GM21825 (cell line): ENCODE measurements at regions not wholly inside any gene's neighbourhood (a gene's known extent, or its start where the extent isn't known, plus 50 kb on each side); places are given as distances from the start of the nearest gene placed in this dataset.

Experiments
- ATAC-seq: cut with Tn5 transposase; IDR thresholded peaks from one replicate; pipeline ENCODE4 v1.9.1; 2021; ENCODE audit warnings: mild to moderate bottlenecking, moderate library complexity; ENCODE audit not compliant: unreplicated experiment

DNA sequence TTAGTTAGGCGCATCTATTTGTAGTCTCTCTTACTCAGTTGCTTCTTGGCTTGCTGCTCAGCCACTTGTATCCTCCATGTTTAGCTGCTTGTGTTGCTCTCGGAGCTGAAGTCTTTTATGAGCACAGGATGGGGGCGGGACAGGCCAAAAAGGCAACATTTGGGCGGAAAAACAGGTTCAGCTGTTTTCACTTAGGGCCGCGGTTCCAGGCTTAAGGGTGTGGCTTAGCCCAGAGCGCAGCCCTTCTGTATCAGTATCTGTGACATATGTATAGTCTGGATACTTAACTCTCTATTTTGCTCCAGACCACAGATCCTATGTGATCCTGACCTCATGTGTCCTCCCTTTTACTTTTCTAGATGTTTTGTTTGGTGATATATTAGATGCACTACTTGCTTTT lies 763.5 kb downstream of the SUCLG1 start:
- no peak for ATAC-seq

DNA sequence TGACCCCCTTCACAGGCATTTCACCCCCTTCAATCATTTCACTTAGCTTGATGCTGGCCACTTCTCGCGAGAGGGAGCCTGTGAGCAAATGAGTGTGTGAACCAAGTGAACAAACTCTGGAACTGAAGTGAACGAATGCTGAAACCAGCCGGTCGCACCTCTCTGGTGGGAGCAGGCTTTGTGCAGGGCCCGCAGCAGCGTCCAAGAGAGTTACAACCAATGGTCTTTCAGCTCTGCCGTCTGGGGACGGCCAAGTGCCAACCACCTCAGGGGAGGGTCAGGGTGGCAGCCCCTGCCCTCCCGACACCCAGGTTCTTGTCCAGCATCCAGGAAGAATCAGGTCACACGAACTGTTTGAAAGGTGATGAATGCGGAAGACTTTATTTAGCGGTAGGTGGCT lies 764.0 kb downstream of the SUCLG1 start:
- no peak for ATAC-seq

DNA sequence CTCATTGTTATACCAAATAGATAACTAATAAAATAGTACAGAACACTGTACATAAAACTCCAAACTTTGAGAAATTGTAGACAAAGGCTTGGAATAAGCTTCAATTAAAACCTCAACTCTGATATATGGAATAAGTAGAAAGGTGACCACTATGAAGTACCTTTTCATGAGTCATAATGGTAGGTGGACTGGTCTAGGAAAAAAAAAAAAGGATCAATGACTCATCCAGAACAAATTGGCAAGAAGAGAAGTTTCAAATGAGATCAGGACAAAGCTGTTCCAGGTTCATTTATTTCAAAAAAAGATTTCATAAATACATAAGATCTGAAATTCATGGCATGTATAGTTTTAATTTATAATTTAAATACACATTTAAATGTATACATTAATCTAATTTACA lies 769.7 kb downstream of the SUCLG1 start:
- ATAC-seq: no peak

DNA sequence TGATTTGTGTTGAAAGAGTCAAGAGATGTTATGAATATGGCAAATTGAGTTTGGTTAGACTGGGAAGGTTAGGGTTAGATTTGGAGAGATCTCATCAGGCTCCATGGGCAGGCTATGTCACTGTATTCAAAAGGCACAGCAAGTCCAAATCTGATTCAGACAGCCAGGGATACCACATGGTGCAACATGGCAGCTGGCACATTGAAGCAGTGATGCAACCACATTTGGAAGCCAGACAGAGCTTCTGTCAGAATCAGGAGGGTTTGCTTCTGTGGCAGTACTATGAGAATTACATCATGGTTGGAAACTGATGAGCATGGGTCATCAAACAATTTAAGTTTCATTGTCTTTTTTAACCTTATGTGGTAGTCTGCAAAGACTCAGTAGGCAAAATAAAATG lies 772.2 kb downstream of the SUCLG1 start:
- ATAC-seq: no peak

DNA sequence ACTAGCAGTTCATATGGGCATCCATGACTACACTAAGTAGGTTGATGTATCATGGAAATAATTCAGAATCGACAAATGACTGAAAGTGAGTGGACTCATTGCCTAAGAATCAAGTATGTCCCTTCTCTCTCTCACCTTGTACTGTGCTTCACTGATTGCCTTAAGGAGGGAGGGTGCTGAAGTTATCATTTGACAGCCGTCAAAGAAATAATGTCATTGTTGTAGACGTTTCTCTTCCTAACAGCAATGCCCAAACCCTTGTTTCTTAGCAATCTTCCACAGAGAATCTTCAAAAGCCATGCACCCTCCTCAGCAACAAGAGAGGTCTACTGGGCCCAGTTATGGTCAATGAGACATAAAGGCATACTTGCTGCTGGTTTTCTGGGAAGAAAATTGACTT lies 785.0 kb downstream of the SUCLG1 start:
- no peak for ATAC-seq

DNA sequence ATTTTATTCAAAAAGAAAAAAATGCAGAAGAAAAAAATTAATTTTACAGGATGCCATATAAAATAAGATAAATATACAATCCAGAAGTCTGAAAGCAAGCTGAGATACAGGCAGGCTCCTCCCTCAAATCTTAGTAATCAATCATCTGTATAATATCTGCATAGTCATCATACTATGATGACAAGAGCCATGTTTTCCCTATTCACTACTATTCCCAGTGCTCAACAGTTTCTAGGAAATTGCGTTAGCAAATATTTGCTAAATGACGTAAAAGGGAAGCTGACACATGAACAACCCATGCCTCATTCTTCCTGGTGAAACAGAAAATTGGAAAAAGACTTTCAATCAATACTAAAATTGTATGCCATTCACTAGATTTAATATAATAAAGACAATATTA lies 793.2 kb downstream of the SUCLG1 start:
- no peak for ATAC-seq

DNA sequence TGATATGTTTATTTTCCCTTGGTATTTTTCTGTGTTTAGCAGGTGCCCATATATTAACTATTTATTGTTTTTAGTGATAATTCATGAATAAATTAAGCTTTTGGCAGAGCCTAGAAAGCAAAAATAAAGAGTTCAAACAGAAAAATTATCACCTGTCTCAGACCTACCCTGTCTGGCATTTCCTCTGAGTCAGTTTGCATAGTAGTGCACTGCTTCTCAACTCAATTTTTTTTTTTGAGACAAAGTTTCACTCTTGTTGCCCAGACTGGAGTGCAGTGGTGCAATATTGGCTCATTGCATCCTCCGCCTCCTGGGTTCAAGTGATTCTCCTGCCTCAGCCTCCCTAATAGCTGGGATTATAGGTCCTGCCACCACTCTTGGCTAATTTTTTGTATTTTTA lies 793.9 kb downstream of the SUCLG1 start:
- ATAC-seq: no peak

DNA sequence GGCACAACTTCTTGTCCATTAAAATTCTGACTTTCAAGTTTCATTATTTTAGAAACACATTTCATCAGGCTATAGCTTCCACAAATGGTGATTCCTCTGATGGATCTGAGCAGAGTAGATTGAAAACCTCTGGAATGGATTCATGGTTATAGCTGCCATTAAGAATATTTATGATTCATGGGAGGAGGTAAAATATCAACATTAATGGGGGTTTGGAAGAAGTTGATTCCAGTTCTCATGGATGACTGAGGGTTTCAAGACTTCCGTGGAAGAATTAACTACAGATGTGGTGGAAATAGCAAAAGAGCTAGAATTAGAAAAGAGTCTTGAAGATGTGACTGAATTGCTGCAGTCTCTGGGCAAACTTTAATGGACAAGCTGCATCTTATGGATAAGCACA lies 797.4 kb downstream of the SUCLG1 start:
- ATAC-seq: no peak

DNA sequence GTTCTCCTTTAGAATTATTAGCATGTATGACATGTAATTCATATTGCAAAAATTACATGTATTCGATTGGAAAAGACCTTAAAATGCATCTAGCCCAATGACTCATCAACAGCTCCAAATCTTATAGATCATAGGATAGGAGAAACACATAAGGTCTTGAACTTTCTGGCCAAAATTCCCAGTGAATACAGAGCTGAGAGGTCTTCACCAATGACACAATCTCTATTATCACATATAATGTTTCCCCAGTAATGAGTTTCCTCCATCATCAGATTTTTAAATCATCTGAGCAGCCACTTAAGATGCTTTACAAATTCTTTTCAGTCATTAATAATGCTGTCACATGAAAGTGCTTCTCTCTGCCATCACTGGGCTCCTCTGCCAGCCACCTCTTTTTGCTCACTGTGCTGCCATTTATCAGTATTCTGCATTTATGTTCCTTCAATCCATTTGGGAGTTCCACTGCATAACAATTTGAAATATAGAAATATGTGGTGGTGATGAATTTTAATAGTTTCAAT lies 804.9 kb downstream of the SUCLG1 start:
- no peak for ATAC-seq

DNA sequence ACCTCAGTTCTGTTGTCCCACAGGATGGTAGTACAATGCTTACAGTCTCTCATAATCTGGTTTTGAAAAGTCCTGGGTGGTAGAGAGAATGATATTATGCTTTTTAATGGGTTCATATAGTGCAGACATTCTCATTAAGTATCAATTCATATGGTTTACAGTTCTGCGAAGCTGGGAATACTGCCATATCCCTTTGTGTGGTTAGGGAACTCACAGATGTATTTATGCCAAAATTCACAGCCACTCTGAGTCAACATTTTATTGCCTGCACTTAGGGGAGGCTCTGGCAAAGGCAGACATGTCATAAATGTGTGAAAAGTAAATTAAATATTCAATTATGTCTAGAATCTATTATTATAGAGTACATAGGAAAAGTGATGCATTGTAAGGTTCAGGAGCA lies 808.2 kb downstream of the SUCLG1 start:
- ATAC-seq: no peak

DNA sequence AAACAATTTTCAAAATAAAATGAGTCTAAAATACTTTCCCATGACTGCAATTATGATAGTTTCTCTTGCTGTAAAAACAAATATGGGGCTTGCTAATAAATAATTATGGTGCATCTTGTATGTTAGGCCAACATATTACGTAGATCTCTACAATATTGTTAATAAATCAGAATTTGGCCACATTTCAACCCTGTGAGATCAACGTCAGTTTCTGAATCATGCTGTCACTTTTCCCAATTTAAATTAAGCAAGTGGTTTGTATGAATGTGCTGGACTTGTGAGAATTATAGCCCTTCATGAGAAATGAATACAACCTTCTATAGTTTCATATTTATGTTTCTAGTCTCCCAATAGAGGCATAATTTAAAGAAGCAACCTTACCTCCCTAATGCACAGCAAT lies 808.9 kb downstream of the SUCLG1 start:
- no peak for ATAC-seq

DNA sequence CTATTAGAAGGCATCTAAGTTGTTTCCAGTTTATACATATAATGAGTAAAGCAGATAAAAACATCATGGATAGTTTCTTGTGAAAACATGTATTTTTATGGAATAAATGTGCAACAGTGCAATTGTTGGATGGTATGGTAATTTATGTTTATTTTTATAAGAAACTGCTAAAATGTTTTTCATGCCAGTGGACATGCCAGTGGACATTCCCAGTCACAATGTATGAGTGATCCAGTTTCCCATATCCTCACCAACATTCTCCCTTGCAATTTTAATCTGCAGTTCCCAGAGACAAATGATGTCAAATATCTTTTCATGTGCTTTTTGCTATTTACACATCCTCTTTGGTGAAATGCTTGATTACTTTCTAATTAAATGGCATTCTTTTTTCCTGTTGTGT lies 818.6 kb downstream of the SUCLG1 start:
- ATAC-seq: no peak

DNA sequence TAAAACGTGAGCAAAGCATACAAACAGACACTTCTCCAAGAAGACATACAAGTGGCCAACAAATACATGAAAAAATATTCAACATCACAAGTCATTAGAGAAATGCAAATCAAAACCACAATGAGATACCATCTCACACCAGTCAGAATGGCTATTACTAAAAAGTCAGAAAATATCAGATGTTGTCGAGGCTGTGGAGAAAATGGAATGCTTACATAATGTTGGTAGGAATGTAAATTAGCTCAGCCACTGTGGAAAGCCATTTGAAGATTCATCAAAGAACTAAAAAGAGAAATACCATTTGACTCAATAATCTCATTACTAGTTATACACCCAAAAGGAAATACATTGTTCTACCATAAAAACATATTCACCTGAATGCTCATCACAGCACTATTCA lies 825.7 kb downstream of the SUCLG1 start:
- ATAC-seq: no peak

DNA sequence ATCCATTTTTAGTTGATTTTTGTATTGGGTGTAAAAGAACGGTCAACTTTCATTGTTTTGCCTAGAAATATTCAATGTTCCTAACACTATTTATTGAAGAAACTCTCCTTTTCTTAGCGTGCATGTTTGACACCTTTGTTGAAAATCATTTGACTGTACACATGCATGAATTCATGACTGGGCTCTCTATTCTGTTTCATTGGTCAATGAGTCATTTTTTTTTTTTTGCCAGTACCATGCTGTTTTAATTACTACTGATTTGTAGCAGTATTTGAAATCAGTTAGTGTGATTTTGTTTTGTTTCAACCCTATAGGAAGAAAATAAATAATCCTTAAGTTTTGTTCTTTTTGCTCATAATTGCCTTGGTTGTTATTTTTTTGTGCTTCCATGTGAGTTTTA lies 828.7 kb downstream of the SUCLG1 start:
- no peak for ATAC-seq

DNA sequence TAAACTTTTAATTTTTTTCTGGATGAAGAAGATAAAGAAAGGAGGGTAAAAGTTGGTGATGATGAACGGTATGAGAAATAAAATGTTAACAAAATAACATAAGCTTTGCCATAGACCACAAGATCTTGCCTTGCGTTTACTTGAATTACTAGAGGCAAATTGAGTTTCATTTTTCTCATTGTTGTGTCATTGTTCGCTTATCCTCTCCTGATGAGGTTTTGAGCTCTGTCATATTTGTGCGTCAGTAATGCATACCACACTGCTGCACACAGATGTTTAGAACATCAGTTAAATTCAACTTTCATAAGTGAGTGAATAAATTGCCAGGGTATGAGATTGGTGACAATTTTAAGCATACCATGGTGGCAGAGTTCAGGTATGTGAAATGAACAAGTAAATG lies 843.6 kb downstream of the SUCLG1 start:
- ATAC-seq: no peak

DNA sequence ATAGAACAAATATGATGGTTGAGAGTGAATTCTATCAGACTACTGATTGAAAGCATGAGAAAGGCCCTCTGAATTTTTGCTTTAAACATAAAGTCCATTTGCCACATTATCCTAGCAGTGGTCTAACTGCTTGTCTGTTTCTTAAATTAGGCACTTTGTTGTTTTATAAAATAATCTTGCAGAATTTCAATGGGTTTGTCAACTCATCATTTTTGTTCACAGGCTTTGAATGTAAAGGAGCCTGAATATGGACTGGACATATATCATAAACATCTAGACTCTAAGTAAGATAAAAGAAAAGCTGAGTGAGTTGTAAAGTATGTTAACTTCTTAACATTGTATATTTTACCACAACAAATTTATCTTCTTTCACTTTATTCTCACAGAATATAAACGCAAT lies 845.9 kb downstream of the SUCLG1 start:
- ATAC-seq: no peak

DNA sequence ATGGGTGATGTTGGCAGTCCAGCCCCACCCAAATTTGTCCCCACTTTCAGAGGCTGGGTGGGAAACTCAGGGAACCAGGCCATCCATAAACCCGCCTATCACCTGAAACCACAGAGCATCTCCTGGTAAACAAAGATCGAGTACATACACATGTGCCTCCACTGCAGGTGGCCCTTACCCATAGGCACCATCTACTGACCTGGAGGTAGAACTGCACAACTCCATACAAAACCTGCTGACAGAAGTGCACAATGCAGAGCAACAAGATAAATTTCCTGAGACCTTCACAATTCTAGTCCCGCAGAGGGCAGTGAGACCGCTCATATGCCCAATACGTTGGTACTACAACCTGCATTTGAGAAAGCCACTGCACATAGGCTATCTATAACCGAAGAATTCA lies 856.3 kb downstream of the SUCLG1 start:
- no peak for ATAC-seq

DNA sequence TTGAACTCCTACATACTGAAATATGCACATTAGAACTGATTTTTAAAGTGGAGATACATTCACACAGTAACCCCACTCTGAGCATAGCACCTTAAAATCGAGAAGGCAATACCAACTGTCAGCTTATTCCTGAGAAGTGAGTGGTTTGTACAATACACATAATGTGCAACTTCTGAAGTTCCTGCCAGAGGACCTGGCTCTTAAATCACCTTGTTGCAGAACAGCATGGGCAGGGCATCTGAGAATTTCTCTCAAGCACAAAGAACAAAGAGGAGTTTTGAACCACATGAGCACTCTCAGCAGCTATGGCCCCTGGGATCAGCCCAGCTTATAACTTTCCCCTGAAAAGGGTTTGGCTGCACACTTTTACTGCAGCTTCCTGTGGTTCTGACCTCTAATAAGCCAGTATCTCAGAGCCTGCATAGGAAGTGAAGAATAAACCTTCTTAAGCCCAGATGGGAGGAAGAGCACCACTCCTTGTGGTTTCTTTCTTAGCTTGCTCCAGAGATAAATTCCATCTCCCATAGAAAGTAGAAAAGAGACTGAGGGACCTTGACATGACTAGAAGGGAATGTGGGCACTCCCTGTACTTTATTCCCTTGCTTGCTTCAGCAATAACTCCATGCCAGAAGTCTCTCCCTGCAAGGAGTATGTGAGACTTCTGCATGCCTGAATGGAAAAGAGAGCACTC lies 862.3 kb downstream of the SUCLG1 start:
- ATAC-seq: no peak

DNA sequence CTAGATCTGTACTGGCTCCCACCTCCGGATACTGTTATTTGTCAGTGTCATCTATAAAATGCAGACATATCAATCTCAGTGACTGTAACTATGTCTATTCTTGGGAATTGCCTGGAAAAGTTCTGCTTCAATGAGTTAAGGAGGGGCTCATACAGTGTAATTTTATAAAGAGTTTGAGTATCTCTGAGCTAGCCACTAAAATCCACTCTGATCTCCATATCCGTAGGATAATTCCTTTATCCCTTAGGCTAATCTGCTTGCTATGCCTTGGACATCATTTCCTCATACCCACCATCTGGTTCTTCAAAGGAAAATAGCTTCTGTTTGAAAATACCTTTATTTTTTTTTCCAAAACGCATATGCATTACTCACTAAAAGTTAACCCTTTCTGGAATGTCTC lies 863.2 kb downstream of the SUCLG1 start:
- no peak for ATAC-seq

DNA sequence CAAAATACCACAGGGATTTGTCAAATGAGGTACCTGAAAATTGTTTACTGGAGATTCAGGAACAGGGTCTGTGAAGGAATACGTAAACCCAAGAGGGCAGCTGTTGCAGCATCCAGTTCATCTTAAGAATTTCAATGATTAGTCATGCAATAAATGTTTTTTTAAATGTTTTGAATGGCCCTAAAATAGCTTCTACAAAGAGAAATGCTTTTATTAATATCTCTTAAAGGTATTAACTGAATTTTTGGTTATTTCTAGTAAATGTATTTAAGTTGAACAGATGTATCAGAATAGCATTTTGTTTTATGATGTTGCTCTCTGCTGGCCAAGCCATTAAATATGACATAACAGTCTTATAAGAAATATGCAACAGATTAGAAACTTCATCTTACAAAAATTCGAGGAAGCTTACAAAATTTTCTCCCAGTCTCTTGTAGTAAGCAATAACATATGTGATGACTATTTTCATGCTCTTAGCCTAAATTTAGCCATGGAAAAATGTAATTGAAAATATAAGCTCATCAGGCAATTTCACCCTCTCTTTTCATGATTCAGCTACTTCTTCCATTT lies 863.9 kb downstream of the SUCLG1 start:
- ATAC-seq: no peak

DNA sequence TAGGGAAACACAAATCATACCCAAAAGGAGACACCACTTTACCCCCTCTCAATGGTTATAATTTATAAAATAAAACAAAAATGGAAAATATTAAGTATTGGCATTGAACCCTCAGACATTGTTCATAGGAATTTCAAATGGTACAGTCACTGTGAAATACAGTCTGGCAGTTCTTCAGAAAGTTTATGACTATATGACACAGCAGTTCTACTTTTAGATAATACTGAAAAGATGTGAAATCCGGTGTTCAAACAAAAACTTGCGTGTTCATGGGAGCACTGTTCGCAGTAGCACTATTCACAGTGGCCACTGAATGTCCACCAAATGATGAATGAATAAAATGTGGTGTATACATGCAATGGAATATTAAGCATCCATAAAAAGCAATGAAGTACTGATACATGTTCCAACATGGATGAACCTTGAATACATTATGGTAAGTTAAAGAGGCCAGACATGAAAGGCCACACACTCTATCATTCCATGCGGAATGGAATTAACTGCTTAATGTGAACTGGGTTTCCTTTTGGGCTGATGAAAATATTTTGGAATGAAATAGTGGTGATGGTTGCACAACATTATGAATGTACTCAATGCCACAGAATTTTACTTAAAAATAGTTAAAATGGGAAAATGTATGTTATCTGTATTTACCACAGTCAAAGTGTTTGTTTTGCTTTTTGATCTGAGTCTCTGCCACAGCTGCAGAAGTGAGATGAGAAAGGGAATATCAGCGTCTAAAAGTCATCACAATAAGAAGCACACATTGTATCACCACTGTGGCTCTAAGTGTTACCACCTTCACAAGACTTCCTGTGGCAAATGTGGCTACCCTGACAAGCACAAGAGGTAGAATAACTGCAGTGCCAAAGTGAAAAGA lies 864.6 kb downstream of the SUCLG1 start:
- ATAC-seq: no peak

DNA sequence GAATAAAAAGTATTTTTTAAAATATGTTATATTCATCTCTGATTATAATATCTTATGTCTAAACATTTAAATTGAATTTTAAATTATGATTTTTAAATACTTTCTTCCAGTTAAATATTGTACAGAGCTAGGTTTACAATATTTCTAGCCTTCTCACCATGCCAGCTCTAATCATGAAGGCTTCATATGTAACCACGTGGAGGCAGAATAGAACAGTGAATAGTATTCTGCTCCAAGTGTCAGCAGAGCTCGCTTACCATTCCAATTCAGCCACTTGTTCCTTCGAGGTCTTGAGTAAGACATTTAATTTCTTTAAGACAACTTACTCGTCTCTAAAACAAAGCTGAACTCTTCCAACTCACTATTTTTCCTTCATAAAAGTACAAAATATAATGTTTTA lies 871.8 kb downstream of the SUCLG1 start:
- no peak for ATAC-seq
